ENCODE measurements at regions not wholly inside any gene's neighbourhood (a gene's known extent, or its start where the extent isn't known, plus 50 kb on each side); places are given as distances from the start of the nearest gene placed in this dataset.
"Not testable (repeated sequence)": the region's sequence is repeated elsewhere in the genome, so short reads cannot be mapped to it uniquely, and the experiment has no call there.

DNA sequence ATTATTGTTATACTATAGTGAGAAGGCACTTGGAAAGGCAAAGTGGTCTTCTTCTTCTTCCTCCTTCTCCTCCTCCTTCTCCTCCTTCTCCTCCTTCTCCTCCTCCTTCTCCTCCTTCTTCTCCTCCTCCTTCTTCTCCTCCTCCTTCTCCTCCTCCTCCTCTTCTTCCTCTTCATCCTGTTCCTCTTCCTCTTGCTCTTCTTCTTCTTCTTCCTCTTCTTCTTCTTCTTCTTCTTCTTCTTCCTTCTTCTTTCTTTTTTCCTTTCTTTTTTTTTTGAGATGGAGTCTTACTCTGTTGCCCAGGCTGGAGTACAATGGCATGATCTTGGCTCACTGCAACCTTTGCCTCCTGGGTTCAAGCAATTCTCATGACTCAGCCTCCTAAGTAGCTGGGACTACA is 225.4 kb downstream of the TTC6 start:
- not testable (repeated sequence) for H3K4me3 ChIP-seq; H3K27ac ChIP-seq; H3K27me3 ChIP-seq (replicated peaks)

GRCh38 chr14:37824939-37825712 is 229.7 kb downstream of the TTC6 start:
- Histone ChIP-seq H3K27me3 (replicated peaks) (no peaks in the 10 kb centered on the region), H3K27ac (no peak overlapping the region), H3K36me3 (no peaks in the 10 kb centered on the region), H3K9me3 (replicated peaks) (no peaks in the 10 kb centered on the region), H3K4me3 (no peak overlapping the region), H3K4me1 (replicated peaks) (no peaks in the 10 kb centered on the region)
- DNase-seq (ENCODE audit: low read depth in 1 of 2, low spot score in 2 of 2), result no peak

More for the DNA sequence above, 225.4 kb downstream of the TTC6 start:
- not testable (repeated sequence) for H3K9me3 ChIP-seq (replicated peaks); H3K4me1 ChIP-seq (replicated peaks); H3K36me3 ChIP-seq; DNase-seq (ENCODE audit: low read depth in 1 of 2, low spot score in 2 of 2)

GRCh38 chr14:37826869-37827268 is 231.4 kb downstream of the TTC6 start:
- no peak for DNase-seq (ENCODE audit: low read depth in 1 of 2, low spot score in 2 of 2)
- H3K4me1 ChIP-seq (replicated peaks), result no peaks in the 10 kb centered on the region

GRCh38 chr14:37830271-37830670 is 234.8 kb downstream of the TTC6 start:
- Histone ChIP-seq H3K27ac (no peak overlapping the region), H3K9me3 (replicated peaks) (no peaks in the 10 kb centered on the region), H3K27me3 (replicated peaks) (no peaks in the 10 kb centered on the region), H3K36me3 (no peaks in the 10 kb centered on the region), H3K4me1 (replicated peaks) (no peaks in the 10 kb centered on the region), H3K4me3 (no peak overlapping the region)
- no peak for DNase-seq (ENCODE audit: low read depth in 1 of 2, low spot score in 2 of 2)

More at GRCh38 chr14:37826869-37827268, 231.4 kb downstream of the TTC6 start:
- Histone ChIP-seq H3K9me3 (replicated peaks) (no peaks in the 10 kb centered on the region), H3K36me3 (no peaks in the 10 kb centered on the region), H3K27ac (no peak overlapping the region), H3K4me3 (no peak overlapping the region), H3K27me3 (replicated peaks) (no peaks in the 10 kb centered on the region)

GRCh38 chr14:37834275-37834674 is 238.8 kb downstream of the TTC6 start:
- H3K4me1 ChIP-seq (replicated peaks), result no peaks in the 10 kb centered on the region

GRCh38 chr14:37838778-37839177 is 243.3 kb downstream of the TTC6 start:
- not testable (repeated sequence) for H3K27me3 ChIP-seq (replicated peaks); DNase-seq (ENCODE audit: low read depth in 1 of 2, low spot score in 2 of 2); H3K27ac ChIP-seq; H3K4me3 ChIP-seq; H3K4me1 ChIP-seq (replicated peaks); H3K9me3 ChIP-seq (replicated peaks); H3K36me3 ChIP-seq

More at GRCh38 chr14:37834275-37834674, 238.8 kb downstream of the TTC6 start:
- Histone ChIP-seq H3K9me3 (replicated peaks) (no peaks in the 10 kb centered on the region), H3K27me3 (replicated peaks) (no peaks in the 10 kb centered on the region), H3K36me3 (no peaks in the 10 kb centered on the region), H3K4me3 (no peak overlapping the region), H3K27ac (no peak overlapping the region)
- DNase-seq (ENCODE audit: low read depth in 1 of 2, low spot score in 2 of 2), result no peak

GRCh38 chr14:37841039-37841438 is 245.6 kb downstream of the TTC6 start:
- H3K27me3 ChIP-seq (replicated peaks); H3K9me3 ChIP-seq (replicated peaks); H3K4me3 ChIP-seq; H3K4me1 ChIP-seq (replicated peaks); DNase-seq (ENCODE audit: low read depth in 1 of 2, low spot score in 2 of 2); H3K36me3 ChIP-seq; H3K27ac ChIP-seq: not testable (repeated sequence)

GRCh38 chr14:37842106-37842505 is 246.7 kb downstream of the TTC6 start:
- Histone ChIP-seq H3K36me3 (no peaks in the 10 kb centered on the region), H3K4me3 (no peak overlapping the region), H3K27ac (no peak overlapping the region), H3K9me3 (replicated peaks) (no peaks in the 10 kb centered on the region), H3K4me1 (replicated peaks) (no peaks in the 10 kb centered on the region), H3K27me3 (replicated peaks) (no peaks in the 10 kb centered on the region)
- DNase-seq (ENCODE audit: low read depth in 1 of 2, low spot score in 2 of 2), result no peak

DNA sequence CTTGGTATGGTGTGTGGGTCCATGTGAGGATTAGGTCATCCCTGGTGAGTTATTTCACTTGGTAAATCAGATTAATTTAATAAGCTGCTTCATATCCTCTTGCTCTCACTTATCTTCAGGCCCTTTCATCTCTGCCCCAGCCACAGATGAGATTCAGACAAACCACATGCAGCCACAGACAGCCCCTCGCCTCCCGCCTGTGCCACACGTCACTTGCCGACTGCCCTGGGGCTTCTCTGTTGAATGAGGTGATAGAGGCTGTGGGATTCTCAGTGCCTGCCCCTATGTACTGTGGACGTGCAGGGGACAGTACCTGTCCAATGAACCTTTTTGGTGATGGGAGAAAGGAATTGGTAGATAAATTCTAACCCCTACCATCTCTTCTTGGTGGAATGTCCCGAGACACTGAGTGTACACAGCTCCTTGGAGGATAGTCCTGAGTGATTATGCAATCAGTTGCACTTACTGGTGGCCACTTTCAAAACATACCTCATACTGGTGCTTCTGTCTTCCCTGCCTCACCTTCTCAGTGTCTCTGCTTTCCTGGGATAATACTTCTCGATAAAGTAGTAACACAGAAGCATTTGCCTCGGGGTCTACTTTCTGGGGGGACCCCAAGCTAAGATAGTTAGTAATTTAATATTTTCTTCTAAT is 248.7 kb downstream of the TTC6 start:
- no peaks in the 10 kb centered on the region for H3K9me3 ChIP-seq (replicated peaks)
- no peaks in the 10 kb centered on the region for H3K27me3 ChIP-seq (replicated peaks)
- H3K27ac ChIP-seq, result no peak overlapping the region
- no peak for DNase-seq (ENCODE audit: low read depth in 1 of 2, low spot score in 2 of 2)
- no peak overlapping the region for H3K4me3 ChIP-seq
- no peaks in the 10 kb centered on the region for H3K4me1 ChIP-seq (replicated peaks)
- H3K36me3 ChIP-seq, result no peaks in the 10 kb centered on the region

GRCh38 chr14:37844614-37845013 is 249.2 kb downstream of the TTC6 start:
- H3K9me3 ChIP-seq (replicated peaks), result no peaks in the 10 kb centered on the region
- H3K4me1 ChIP-seq (replicated peaks), result no peaks in the 10 kb centered on the region
- H3K4me3 ChIP-seq, result no peak overlapping the region
- no peak for DNase-seq (ENCODE audit: low read depth in 1 of 2, low spot score in 2 of 2)
- H3K27me3 ChIP-seq (replicated peaks), result no peaks in the 10 kb centered on the region
- H3K27ac ChIP-seq, result no peak overlapping the region
- no peaks in the 10 kb centered on the region for H3K36me3 ChIP-seq

DNA sequence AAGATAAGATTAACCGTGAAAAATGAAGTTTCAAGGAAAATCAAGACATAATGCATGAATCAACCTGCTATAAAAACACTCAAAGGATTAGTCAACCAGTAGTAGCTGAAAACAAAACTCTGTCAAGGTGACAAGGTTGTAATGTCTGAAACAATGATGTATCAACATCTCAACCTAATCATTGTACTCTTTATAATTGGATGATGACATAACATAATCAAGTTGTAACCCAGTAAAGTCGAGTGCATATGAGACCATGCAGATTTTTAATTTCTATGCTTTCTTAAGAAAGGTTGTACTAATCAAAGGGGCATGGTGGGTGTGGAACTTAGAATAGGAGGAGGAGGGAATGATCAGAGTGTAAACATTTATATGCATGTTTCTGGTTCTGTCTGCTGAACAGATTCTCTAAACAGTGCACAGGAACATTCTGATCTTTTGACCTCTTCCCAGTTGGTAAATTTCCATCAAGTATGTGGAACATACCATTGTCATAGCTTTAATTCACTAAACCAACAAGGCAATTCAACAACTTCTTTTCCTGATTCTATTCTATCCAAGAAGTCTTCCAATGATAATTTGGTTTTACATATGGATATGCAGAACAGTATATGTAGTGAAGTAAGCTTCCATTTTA is 253.7 kb downstream of the TTC6 start:
- Histone ChIP-seq H3K4me3 (no peak overlapping the region), H3K36me3 (no peaks in the 10 kb centered on the region), H3K4me1 (replicated peaks) (no peaks in the 10 kb centered on the region), H3K27me3 (replicated peaks) (0 out of 2 replicates have a peak, but pooled peaks cover 3% of the 10 kb centered on the region), H3K27ac (no peak overlapping the region), H3K9me3 (replicated peaks) (no peaks in the 10 kb centered on the region)
- no peak for DNase-seq (ENCODE audit: low read depth in 1 of 2, low spot score in 2 of 2)

- Histone ChIP-seq H3K4me3 (no peak overlapping the region), H3K36me3 (no peaks in the 10 kb centered on the region), H3K27me3 (replicated peaks) (0 out of 2 replicates have a peak, but pooled peaks cover 3% of the 10 kb centered on the region), H3K4me1 (replicated peaks) (no peaks in the 10 kb centered on the region), H3K9me3 (replicated peaks) (no peaks in the 10 kb centered on the region), H3K27ac (no peak overlapping the region)
- no peak for DNase-seq (ENCODE audit: low read depth in 1 of 2, low spot score in 2 of 2)
Observed at GRCh38 chr14:37851054-37851453, 255.6 kb downstream of the TTC6 start.

- Histone ChIP-seq H3K27ac (no peak overlapping the region), H3K4me3 (no peak overlapping the region), H3K36me3 (no peaks in the 10 kb centered on the region)
Observed at GRCh38 chr14:37855871-37856270, 260.4 kb downstream of the TTC6 start.

DNA sequence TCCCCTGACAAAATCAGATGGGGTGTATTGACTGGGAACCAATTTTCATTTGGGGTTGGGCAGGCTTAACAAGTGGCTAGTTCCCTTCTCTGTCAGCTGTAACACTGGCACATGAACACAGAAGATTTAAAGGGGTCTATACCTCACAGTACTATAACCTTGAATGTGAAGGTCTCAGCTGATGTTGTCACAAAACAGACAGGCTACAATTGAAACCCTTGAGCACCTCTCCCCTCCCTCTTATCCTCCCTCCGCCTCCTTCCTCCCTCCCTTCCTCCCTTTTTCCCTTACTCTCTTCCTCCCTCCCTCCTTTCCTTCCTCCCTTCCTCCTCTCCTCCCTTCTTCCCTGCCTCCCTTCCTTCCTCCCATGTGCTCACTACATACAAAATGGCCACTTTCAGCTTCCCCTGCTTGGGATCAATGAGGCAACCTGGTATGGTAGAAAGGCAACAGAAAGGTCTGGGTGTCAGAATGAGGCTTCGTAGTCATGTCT is 262.4 kb downstream of the TTC6 start:
- DNase-seq (ENCODE audit: low read depth in 1 of 2, low spot score in 2 of 2), result no peak
- H3K9me3 ChIP-seq (replicated peaks), result no peaks in the 10 kb centered on the region
- H3K27me3 ChIP-seq (replicated peaks), result no peaks in the 10 kb centered on the region
- H3K4me3 ChIP-seq, result no peak overlapping the region
- no peaks in the 10 kb centered on the region for H3K36me3 ChIP-seq
- no peaks in the 10 kb centered on the region for H3K4me1 ChIP-seq (replicated peaks)
- no peak overlapping the region for H3K27ac ChIP-seq

More at GRCh38 chr14:37855871-37856270, 260.4 kb downstream of the TTC6 start:
- DNase-seq (ENCODE audit: low read depth in 1 of 2, low spot score in 2 of 2), result no peak
- 0 out of 2 replicates have a peak, but pooled peaks cover 2% of the 10 kb centered on the region for H3K27me3 ChIP-seq (replicated peaks)
- H3K9me3 ChIP-seq (replicated peaks), result no peaks in the 10 kb centered on the region
- no peaks in the 10 kb centered on the region for H3K4me1 ChIP-seq (replicated peaks)

Data from SJSA1 (cell line).